ENCODE measurements at regions not wholly inside any gene's neighbourhood (a gene's known extent, or its start where the extent isn't known, plus 50 kb on each side); places are given as distances from the start of the nearest gene placed in this dataset.

DNA sequence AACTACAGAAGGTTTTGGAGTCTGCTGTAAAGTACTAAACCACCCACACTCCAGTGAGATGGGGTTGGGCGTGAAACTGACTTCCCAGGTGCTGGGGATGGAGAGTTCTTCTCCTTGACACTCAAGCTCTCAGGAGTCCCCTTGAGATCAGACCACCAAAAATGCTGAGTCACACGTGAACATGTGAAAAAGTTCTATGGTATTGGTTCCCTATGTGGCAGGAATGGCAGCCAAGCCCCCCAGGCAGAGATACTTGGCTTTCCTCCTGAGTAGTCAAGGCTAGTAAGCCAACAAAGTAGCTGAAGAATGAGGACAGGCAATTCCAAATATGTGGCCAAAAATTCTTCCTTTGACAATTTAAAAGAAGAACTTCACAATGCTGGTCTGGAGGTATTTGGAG is 222.0 kb upstream of the ADAMTS3 start:
- TF ChIP-seq, protein P1, sequence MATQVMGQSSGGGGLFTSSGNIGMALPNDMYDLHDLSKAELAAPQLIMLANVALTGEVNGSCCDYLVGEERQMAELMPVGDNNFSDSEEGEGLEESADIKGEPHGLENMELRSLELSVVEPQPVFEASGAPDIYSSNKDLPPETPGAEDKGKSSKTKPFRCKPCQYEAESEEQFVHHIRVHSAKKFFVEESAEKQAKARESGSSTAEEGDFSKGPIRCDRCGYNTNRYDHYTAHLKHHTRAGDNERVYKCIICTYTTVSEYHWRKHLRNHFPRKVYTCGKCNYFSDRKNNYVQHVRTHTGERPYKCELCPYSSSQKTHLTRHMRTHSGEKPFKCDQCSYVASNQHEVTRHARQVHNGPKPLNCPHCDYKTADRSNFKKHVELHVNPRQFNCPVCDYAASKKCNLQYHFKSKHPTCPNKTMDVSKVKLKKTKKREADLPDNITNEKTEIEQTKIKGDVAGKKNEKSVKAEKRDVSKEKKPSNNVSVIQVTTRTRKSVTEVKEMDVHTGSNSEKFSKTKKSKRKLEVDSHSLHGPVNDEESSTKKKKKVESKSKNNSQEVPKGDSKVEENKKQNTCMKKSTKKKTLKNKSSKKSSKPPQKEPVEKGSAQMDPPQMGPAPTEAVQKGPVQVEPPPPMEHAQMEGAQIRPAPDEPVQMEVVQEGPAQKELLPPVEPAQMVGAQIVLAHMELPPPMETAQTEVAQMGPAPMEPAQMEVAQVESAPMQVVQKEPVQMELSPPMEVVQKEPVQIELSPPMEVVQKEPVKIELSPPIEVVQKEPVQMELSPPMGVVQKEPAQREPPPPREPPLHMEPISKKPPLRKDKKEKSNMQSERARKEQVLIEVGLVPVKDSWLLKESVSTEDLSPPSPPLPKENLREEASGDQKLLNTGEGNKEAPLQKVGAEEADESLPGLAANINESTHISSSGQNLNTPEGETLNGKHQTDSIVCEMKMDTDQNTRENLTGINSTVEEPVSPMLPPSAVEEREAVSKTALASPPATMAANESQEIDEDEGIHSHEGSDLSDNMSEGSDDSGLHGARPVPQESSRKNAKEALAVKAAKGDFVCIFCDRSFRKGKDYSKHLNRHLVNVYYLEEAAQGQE (IDR thresholded peaks at IDR 0.05; ENCODE audit: insufficient replicate concordance, low read depth): no peak
- TF ChIP-seq SPI1 (IDR thresholded peaks at IDR 0.05; ENCODE audit: borderline replicate concordance, low read depth) (no peak), GABPA (IDR thresholded peaks at IDR 0.05; ENCODE audit: low read depth) (no peak), POLR2AphosphoS5 (IDR thresholded peaks at IDR 0.05; ENCODE audit: low read depth) (no peak)
- TF ChIP-seq, protein P2, sequence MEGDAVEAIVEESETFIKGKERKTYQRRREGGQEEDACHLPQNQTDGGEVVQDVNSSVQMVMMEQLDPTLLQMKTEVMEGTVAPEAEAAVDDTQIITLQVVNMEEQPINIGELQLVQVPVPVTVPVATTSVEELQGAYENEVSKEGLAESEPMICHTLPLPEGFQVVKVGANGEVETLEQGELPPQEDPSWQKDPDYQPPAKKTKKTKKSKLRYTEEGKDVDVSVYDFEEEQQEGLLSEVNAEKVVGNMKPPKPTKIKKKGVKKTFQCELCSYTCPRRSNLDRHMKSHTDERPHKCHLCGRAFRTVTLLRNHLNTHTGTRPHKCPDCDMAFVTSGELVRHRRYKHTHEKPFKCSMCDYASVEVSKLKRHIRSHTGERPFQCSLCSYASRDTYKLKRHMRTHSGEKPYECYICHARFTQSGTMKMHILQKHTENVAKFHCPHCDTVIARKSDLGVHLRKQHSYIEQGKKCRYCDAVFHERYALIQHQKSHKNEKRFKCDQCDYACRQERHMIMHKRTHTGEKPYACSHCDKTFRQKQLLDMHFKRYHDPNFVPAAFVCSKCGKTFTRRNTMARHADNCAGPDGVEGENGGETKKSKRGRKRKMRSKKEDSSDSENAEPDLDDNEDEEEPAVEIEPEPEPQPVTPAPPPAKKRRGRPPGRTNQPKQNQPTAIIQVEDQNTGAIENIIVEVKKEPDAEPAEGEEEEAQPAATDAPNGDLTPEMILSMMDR (IDR thresholded peaks at IDR 0.05; ENCODE audit: insufficient read depth, low read length): no peak
- no peak overlapping the region for H3K4me3 ChIP-seq (replicated peaks; ENCODE audit: insufficient read depth, low read length)
- H3K27ac ChIP-seq (replicated peaks): no peak overlapping the region
- no peak for DNase-seq (ENCODE audit: low read depth in 1 of 2, low spot score in 1 of 2)
- no peaks in the 10 kb centered on the region for H3K27me3 ChIP-seq (ENCODE audit: insufficient read depth, poor library complexity, severe bottlenecking)

DNA sequence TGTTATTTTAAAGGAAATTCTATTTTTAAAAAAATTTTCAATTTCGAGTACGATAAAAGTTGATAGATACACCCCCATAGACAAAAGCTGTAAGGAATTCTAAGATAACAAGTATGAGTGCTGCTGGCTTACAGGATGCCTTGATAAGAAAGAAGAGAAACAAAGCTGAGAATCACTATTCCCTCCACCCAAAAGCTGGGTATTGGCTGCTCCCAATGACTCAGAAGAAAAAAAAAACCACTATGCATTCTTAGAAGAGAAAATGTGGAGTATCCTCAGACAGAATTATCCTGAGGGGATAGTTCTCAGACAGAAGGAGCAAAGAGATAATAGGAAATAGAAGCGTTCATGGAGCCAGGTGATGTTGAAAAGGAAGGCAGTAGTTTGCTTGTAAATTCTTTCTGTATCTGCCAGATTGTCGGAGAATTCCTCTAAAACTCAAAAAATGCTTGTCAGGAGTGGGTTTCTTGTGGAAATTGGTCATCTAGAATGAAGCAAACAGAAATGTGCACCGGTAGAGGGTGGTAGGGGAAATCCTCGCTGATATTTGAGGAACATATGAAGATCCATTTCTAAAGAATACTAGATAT is 217.5 kb upstream of the ADAMTS3 start:
- H3K27ac ChIP-seq (replicated peaks): no peak overlapping the region
- no peak overlapping the region for H3K4me3 ChIP-seq (replicated peaks; ENCODE audit: insufficient read depth, low read length)
- no peaks in the 10 kb centered on the region for H3K27me3 ChIP-seq (ENCODE audit: insufficient read depth, poor library complexity, severe bottlenecking)
- TF ChIP-seq, protein P2 (IDR thresholded peaks at IDR 0.05; ENCODE audit: insufficient read depth, low read length): no peak
- TF ChIP-seq SPI1 (IDR thresholded peaks at IDR 0.05; ENCODE audit: borderline replicate concordance, low read depth): no peak
- TF ChIP-seq, protein P1 (IDR thresholded peaks at IDR 0.05; ENCODE audit: insufficient replicate concordance, low read depth): no peak
- TF ChIP-seq GABPA (IDR thresholded peaks at IDR 0.05; ENCODE audit: low read depth): no peak
- no peak for TF ChIP-seq POLR2AphosphoS5 (IDR thresholded peaks at IDR 0.05; ENCODE audit: low read depth)
- DNase-seq (ENCODE audit: low read depth in 1 of 2, low spot score in 1 of 2): no peak

DNA sequence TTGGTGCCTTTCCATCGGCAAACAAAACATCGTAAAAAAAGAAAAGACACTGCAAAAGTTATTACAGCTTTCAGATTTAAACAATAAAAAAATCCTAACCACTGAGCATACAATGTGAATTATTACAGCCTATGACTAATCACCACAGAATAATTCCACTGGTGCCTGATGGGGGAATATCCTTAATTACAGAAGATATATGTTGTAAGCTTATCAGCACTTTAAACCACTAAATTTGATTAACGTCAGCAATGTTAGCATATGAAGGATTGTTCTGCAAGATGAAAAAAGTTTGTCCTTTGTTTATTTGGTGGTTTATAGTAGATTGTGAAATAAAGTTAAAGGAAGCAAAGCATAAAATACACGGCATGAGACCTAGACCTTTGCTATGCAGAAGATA is 210.2 kb upstream of the ADAMTS3 start:
- H3K27me3 ChIP-seq (ENCODE audit: insufficient read depth, poor library complexity, severe bottlenecking): no peaks in the 10 kb centered on the region
- TF ChIP-seq SPI1 (IDR thresholded peaks at IDR 0.05; ENCODE audit: borderline replicate concordance, low read depth) (no peak), POLR2AphosphoS5 (IDR thresholded peaks at IDR 0.05; ENCODE audit: low read depth) (no peak)
- H3K4me3 ChIP-seq (replicated peaks; ENCODE audit: insufficient read depth, low read length): no peak overlapping the region
- no peak overlapping the region for H3K27ac ChIP-seq (replicated peaks)
- DNase-seq (ENCODE audit: low read depth in 1 of 2, low spot score in 1 of 2): no peak

DNA sequence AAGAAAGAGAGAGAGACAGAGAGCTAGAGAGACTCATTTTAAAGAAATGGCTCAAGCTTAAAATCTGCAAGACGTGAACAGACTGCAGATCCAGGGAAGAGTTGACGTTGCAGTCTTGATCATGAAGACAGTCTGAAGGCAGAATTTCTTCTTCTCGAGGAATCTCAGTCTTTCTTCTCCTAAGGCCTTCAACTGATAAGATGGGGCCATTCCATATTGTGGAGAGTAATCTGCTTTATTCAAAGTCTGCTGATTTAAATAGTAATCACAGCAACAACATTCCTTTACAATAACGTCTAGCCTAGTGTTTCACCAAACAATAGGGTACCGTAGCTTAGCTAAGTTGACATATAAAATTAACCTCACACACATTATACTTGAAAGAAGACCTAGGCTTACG is 208.4 kb upstream of the ADAMTS3 start:
- H3K27me3 ChIP-seq (ENCODE audit: insufficient read depth, poor library complexity, severe bottlenecking): no peaks in the 10 kb centered on the region
- H3K27ac ChIP-seq (replicated peaks): no peak overlapping the region
- TF ChIP-seq SPI1 (IDR thresholded peaks at IDR 0.05; ENCODE audit: borderline replicate concordance, low read depth) (no peak), GABPA (IDR thresholded peaks at IDR 0.05; ENCODE audit: low read depth) (no peak), POLR2AphosphoS5 (IDR thresholded peaks at IDR 0.05; ENCODE audit: low read depth) (no peak)
- TF ChIP-seq, protein P1 (IDR thresholded peaks at IDR 0.05; ENCODE audit: insufficient replicate concordance, low read depth): no peak
- TF ChIP-seq, protein P2 (IDR thresholded peaks at IDR 0.05; ENCODE audit: insufficient read depth, low read length): no peak

More for the DNA sequence above, 208.4 kb upstream of the ADAMTS3 start:
- H3K4me3 ChIP-seq (replicated peaks; ENCODE audit: insufficient read depth, low read length): no peak overlapping the region
- no peak for DNase-seq (ENCODE audit: low read depth in 1 of 2, low spot score in 1 of 2)
